HG03520 (cell line): ENCODE measurements at regions not wholly inside any gene's neighbourhood (a gene's known extent, or its start where the extent isn't known, plus 50 kb on each side); places are given as distances from the start of the nearest gene placed in this dataset.

Experiments
- ATAC-seq: cut with Tn5 transposase; IDR thresholded peaks from one replicate; pipeline ENCODE4 v1.9.1; 2021; ENCODE audit warnings: mild to moderate bottlenecking, moderate library complexity; ENCODE audit not compliant: unreplicated experiment

DNA sequence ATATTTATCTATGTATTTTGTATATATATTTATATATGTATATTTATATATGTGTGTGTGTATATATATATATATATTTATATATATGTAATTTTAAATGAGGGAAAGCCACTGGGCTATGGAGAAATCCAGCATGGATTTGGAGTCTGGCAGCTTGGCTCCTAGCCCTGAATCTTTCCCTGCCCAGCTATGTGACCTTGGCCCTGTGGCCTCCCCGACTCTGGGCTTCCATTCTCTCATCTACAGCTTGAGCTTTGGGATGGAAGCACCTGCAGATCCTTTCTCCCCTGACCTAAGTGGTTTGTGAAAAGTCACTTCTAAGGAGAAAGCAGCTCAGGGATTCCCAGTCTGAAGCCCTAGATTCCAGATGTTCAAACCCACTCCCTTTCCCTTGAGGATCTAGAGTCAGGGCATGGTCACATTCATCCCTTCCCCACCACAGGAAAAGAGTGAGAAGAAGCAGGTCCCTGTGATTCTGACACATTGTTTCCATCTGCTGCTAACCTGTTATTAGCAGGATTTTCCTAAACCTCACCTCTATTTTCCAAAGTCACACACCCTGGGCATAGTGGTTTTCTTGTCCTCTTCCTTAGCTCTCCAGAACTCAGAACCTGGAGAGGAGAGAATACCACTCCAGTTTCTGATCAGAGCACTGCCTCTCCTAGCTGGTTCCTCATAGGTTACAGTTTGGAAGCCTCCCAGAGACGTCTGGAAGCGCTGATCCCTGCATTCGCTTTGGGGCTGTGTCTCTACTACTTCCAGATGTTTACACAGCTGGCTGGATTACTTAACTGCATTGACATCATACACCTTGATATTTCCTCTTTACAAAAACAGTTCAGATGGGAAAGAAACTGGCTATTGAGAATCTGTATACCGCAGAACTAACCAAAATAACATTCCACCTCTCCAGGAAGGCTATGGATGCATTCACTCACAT lies 327.5 kb upstream of the ZMIZ1 start:
- ATAC-seq: no peak

DNA sequence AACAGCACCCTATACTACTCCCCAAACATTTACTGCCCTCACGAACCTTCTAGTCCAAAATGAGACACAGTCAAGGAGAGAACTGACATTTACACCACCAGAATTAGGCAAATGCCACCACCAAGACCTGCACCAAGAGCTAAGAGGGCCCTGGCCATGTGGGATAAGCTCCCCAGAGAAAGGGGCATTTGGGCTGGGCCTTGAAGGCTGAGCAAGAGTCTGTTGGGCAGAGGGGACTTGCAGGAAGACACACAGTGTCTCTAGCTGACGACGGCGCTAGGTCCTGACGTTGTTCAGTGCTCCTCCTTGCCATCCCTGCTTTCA lies 326.4 kb upstream of the ZMIZ1 start:
- no peak for ATAC-seq

DNA sequence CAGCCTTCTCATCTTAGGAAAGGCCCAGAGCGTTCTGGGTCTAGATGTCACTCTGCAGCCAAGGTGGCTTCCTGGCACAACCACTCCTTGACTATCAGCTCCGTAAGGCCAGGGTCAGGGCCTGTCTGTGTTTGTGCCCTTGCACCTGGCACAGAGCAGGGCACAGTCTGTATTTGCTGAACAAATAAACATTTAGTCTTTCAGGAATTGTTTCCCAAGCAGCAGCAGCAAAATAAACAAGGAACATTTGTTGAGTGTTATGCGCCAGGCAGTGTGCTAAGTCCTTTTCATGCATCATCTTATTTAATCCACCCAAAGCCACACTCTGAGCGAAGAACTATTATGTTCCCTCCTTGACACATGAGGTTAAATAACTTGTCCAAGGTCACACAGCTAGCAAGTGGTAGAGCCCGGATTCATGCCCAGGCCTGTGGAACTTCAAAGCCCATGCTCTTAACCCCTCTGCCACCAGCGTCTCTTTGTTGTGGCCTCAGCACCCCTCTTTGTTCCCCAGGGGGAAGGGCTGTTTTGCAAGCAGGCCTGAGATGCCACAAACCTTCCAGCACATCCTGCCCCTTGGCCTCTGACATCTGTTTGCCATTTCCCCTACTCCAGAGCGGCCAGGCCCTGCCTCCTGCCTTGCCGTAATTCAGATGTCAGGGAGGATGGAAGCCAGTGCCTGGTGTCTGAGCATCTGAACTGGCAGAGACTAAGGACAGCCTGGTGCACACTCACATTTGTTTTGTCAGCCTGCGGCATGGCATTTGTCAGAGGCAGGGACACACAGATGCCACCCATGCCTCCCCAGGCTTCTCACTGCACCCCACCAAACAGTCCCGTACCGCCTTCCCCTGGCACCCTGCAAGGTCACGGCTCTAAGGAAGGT lies 325.8 kb upstream of the ZMIZ1 start:
- no peak for ATAC-seq

DNA sequence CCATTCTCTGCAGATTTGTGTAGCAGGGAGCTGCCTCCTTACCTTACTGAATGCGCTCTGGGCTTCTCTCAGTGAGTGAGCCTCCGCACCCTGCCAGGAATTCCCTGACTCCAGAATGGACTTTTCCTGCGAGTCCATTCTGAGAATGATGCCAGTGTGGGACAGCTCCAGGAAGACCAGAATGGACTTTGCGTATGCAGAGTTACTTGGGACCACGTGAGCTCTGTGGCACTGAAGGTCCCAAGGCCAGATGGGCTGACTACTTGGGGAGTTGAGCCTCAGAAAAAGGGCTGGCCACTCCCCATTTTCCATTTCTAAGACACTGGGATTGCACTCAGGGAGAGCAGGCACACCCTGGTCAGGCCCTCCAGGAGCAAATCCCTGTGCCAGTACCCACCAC lies 324.7 kb upstream of the ZMIZ1 start:
- ATAC-seq: no peak

DNA sequence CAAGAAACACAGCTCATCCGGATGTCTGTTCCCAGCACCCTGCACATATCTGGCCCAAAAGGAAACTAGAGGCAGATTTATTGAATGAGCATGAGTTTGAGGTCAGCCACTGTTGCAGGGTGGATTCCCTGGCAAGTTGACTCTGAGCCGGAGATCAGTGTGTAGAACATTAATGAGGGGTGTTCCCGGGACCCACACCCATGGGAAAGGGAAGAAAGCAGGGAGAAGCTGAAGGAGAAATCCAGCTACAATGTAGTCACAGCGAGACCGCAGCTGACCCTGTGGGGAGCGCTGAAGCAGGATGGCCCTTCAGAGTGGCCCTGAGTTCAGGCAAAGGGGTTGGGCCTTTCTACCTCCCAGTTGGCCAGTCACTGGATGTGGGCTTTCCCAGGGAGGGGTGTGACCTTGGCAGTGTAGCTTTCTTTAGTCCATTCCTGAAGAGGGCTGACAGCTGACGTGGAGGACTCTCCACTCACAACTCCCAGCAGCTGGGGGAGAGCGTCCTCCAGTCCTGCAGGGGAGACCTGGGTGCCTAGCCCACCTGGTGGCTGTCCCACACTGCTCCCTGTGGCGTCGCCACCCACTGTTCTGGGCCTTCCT lies 324.2 kb upstream of the ZMIZ1 start:
- ATAC-seq: no peak

DNA sequence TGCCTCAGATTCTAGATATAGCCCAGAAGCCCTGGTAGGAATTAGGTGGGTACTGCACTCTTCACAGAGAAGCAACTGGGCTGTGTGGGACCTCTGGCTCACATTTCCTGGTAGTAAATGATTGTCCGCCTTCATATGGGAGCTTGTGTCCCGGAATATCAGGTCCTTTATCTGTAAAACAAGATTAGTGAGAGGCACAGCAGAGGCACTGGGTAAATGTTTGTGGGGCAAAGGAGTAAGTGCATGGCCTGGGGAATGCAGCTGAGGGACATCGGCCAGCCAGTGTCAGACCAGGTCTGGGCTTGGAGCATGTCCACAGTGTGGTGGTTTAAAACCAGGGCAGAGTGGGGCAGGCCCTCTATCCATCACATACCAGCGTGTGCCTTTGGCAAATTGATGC lies 323.3 kb upstream of the ZMIZ1 start:
- ATAC-seq: no peak

DNA sequence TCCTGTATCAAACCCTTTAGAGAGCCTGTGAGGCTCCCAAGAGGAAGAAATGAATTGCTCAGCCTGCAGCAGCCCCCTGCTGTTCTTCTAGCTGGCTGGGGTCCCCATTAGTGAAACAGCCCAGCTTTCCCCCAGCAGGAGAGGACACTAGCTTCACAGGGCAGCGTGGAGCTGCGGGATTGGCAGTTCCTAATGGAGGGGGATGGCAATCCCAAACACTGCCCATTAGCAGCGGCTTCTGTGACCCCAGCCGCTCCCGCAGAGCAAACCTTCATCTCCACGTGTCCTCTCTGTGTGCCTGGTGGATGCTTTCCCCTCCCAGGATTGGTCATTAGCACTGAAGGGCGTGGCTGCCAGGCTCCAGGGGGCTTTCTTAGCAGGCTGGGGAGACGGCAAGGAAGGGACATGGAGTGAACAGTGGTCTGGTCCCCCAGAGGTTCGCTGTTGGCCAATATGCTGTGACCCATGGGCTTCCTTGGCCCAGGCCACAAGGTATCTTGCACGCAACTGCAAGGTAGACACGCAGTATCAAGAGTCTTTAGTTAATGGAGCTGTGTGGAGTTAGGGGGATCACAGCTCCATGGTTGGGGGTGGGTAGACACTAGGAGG lies 322.5 kb upstream of the ZMIZ1 start:
- no peak for ATAC-seq

DNA sequence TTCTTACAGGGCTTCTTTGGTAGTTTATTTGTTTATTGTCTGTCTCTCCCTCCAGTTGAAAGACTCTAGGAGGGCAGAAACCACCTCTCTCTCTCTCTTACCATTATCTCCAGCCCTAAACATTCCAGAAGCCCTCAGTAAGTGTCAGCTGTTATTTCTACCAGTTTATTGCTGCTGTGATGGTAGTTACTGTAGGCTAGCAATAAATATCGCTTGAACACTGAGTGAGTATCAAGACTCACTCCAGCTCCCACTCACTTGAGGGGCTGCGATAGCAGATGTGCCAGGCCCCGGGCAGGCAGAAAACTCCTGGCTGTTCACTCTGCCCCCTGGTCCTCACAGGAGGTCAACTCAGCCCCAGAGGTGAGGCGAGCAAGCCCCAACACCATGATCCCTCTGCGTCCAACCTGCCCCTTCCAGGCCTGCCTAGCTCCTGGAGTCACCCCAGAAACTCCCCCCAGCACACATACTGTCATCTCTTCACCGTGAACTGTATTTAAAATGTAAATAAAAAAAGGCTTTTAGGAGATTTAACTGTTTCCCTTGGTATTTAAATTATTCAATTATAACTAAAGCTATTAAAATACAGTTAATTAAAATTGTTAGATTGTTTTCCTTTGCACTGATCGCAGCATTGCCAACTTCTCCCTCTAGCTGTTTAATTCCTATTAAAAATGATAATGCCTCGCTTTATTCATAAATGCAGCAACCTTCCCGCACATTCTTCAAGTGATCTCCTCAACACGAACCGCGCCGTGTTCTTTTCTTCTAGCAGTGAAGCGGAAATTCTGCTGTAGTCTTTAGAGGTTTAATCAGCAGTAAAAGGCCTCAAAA lies 321.1 kb upstream of the ZMIZ1 start:
- no peak for ATAC-seq

DNA sequence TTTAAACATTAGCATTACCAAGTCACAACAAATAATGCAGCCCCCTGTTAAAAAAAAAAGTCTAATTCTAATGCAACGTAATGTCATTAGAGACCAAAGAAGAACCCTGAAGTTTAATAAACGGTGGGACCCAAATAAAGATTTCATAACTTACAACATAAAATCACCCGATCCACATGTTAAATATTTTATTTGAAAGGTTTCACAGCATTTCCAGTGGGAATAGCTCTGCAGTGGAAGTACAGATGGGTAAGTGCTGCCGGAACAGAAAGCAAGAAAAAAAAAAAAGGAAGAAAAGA lies 320.6 kb upstream of the ZMIZ1 start:
- no peak for ATAC-seq

DNA sequence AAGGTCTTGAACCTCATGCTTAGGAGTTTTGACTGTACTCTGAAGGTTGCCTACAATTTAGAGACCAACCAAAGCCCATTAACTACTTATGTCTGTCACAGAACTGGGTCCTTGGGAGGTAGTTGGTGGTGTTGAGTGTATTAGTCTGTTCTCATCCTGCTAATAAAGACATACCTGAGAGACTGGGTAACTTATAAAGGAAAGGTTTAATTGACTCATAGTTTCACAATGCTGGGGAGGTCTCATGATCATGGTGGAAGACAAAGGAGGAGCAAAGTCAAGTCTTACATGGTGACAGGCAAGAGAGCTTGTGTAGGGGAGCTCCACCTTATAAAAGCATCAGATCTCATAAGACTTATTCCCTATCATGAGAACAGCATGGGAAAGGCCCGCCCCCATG lies 319.6 kb upstream of the ZMIZ1 start:
- no peak for ATAC-seq

DNA sequence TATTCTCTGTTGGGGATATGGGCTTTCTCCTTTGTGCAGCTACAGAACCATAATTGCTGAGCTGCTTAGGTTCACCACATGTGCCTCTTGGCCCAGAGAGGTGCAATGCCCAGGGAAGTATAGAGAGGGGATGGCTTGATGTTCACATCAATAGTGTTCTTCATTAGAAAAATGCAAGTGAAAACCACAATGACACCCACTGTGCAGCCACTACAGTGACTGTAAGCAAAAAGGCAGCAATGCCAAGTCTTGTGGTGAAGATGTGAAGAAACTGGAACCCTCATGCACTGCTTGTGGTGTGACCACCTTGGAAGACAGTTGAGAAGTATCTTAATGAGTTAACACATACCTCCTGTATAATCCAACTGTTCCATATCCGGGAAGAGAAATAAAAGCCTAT lies 318.9 kb upstream of the ZMIZ1 start:
- ATAC-seq: no peak

DNA sequence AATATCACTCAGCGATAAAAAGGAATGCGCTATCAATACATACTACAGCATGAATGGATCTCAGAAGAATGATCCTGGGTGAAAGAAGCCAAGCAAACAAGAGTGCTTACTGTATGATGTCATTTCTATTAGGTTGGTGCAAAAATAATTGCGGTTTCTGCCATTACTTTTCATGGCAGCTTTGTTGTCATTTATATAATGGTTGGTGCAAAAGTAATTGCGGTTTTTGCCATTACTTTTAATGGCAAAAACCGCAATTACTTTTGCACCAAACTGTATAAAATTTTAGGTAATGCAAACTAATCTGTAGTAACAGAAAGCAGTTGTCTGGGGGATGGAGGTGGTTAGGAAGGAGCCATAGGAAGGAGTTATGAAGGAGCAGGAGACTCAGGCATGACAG lies 318.3 kb upstream of the ZMIZ1 start:
- no peak for ATAC-seq

DNA sequence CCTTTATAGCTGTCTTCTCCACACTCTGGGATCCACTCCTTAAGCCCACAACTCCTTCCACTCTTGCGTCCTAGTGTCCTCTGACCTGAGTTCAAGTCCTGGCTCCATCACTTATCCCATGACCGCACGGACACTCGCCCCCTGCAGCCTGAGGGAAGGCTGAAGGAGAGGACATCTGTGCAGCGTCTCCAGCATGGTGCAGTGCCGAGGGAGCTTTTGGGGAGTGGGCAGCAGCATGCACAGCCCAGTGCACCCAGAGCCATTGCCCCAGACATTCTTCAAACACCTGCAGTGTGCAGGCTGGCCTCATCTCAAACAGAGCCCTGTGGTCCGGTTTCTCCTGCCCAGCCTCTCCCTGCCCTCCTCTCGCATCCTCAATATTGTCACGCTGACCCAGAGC lies 317.1 kb upstream of the ZMIZ1 start:
- no peak for ATAC-seq

DNA sequence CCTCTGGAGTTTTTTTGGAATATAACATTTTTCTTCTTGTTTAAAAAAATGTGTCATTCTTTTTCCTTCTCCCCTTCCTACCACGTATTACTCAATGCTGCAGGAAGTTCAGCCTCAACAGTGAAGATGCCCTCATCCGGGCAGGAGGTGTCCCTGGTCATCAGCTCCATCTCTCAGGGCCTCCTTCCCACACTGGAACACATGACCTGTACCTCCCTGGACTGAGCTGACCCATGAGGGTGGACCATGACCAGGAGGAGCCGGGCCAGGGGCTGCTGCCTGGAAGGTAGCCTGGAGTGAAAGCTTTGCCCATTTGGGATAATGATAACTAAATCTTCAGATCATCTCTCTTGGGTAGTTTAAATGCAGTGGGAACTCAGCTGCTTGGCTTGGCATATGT lies 316.5 kb upstream of the ZMIZ1 start:
- ATAC-seq: no peak

DNA sequence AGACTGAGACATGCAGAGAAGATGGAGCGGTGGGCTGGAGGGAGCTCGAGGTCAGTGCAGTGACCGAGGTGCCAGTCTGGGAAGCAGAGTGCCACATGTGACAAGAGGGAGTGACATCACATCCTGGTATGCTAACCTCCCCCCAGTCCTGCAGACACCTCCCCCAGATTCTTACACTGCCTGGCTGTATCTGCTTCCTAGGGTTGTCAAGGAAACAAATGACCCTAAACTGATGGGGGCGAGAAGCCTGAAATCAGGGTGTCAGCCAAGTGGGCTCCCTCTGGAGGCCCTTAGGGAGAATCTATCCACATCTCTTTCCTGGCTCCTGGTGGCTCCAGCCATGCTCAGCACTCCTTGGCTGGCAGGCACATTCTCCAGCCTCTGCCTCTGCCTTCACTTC lies 316.1 kb upstream of the ZMIZ1 start:
- no peak for ATAC-seq

DNA sequence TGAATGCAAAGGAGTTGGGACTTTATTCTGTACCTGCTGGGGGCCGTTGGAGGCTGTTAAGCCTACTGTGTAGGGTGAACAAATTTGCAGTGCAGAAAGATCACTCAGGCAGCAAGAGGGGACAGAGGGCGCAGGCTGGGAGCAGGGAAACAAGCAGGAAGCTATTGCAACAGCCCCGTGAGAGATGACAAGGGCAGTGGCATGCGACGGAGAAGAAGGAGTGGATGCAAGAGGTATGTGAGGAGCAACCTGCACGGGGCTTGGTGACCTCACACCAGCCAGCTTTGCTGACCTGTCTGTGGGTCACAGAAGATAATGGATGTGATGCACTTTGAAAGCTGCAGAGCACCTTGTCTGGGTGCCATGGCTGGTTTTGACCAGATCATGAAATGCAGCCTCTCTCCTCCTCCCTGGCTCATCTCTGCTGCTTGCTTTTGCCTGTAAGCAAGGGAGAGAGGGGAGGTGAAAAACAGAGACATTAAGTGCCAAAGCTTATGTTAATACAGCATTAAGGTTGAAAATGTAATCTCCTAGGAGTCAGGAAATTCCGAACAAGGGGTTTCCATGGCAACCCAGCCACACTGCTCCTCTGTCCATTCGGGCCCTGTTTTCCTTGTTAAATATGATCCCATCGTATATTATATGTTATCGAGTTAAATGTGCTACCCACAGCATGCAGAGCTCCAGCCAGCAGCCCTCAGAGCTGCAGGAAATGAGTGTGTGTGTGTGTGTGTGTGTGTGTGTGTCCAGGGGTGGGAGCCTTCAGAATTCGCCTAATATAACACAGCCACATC lies 314.3 kb upstream of the ZMIZ1 start:
- ATAC-seq: no peak

DNA sequence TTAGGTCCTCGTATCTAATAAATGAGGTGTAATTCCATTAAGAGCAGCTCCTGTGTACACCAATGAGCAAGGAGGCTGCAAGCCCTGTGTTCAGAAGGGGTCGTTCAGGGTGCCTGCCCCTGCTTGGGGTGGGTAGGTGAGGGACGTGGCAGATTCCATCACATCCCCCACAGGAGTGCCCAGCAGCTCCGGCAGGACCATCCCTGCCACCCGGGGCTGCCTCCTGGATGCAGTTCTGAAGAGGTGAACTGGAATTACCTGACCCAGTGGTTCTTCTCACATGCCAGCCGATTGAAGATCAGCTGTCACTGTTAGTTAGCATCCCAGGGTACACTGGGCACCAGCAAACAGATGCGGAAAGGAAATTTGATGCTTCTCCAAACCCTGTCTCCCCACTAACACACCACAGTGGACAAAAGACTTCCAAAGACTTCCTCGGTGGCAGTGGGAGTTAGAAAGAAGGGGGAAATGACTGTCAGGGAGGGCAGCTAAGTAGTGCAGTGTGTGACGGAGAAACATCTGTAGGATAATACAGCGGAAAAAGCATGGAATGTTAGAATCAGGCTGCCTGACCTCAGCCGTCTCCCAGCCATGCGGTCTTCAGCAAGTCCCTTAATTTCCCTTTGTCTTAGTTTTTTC lies 313.6 kb upstream of the ZMIZ1 start:
- ATAC-seq: no peak

DNA sequence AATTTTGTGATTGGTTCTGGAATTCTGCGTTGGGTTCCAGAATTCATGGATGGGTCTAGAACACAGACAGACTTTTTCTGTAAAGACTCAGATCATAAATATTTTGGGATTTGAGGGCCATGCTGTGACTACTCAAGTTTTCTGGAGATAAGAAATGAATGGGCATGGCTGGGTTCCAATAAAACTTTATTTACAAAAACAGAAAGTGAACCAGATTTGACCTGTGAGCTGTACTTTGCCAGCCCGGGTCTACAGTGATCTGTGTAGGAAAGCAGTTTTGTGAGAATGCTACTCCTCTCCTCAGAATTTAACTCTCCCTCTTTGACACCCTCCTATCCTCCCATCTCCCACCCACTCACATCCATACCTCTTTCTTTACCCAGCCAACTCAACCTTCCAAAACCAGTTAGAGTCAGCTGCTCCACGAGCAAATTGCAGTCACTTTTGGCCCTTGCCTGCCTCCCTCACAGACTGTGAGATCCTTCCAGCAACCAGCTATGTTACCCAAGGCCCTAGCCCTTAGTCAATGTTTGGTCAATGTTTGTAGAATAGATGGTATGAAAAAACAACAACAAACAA lies 312.8 kb upstream of the ZMIZ1 start:
- ATAC-seq: no peak
